Adrenal gland (tissue), 9 donors: ENCODE measurements at regions not wholly inside any gene's neighbourhood (a gene's known extent, or its start where the extent isn't known, plus 50 kb on each side); places are given as distances from the start of the nearest gene placed in this dataset.

Experiments
- DNase-seq, 7 donors: peaks; one replicate each; pipeline ENCODE4 v3.0.0-alpha.2; 2019 to 2020
- H3K27ac ChIP-seq, 5 donors: fragments of 200-600 bp; sonication (generic) in 4 of 5; 1 replicate in 3 of 5; 2 replicates in 2 of 5; pipeline versions ENCODE4 v1.5.1 to v1.8.0; 2016 to 2020; ENCODE audit warnings: mild to moderate bottlenecking in 1 of 5
- H3K27me3 ChIP-seq: fragments of 200-600 bp; 2 replicates; pipeline ENCODE4 v1.8.0; 2021
- H3K36me3 ChIP-seq, 2 donors: fragments of 200-600 bp; replicated peaks in 1 of 2; 1 replicate in 1 of 2; 2 replicates in 1 of 2; pipeline versions ENCODE4 v1.5.1 to v1.8.0; 2018 to 2022
- H3K4me1 ChIP-seq, 2 donors: fragments of 200-600 bp; replicated peaks in 1 of 2; 1 replicate in 1 of 2; 2 replicates in 1 of 2; pipeline versions ENCODE4 v1.5.1 to v1.8.0; 2018 to 2021
- H3K4me3 ChIP-seq, 4 donors: fragments of 200-600 bp; sonication (generic) in 3 of 4; one replicate each; pipeline ENCODE4 v1.5.1; 2016 to 2018
- H3K9me3 ChIP-seq, 3 donors: fragments of 200-600 bp; sonication (generic) in 1 of 3; replicated peaks in 1 of 3; 1 replicate in 2 of 3; 2 replicates in 1 of 3; pipeline versions ENCODE4 v1.5.1 to v1.8.0; 2016 to 2021
- POLR2A ChIP-seq, 2 donors: fragments of 450-650 bp; IDR thresholded peaks; one replicate each; pipeline ENCODE4 v1.6.1; 2017; ENCODE audit warnings: antibody characterized with exemption in 2 of 2, mild to moderate bottlenecking in 2 of 2, moderate library complexity in 1 of 2
- WGBS, 4 donors: extraction: QIAGEN DNeasy Blood & Tissue Kit in 2 of 4; methylation state at CpG; one replicate each; pipeline versions ENCODE4 v1.1.5 to v1.1.7; 2013 to 2017; 5-methylcytosine and 5-hydroxymethylcytosine counted together
- intact Hi-C, 2 donors: fragments of 100-400 bp; cut with DNase I; formaldehyde crosslinking; loops; one replicate each; pipeline versions ENCODE4 v1.14.1 to v1.15.0; 2022 to 2023
- TF ChIP-seq, protein P1 (sequence below), 6 experiments: fragments of 450-650 bp in 4 of 6; fragments of 200-600 bp in 2 of 6; sonication (generic) in 1 of 6; IDR thresholded peaks; 1 replicate in 5 of 6; 2 replicates in 1 of 6; pipeline versions ENCODE4 v1.5.1 to v1.8.0; 2016 to 2021; ENCODE audit warnings: antibody characterized with exemption in 6 of 6, mild to moderate bottlenecking in 2 of 6, moderate library complexity in 1 of 6
- donor health status: healthy with polysubstance abuse.
- donor health status: Bipolar disorder and iron deficiency.
- donor health status: DM: yes; HTN: yes; CAD: no.
- donor health status: DM: no; HTN: no; CAD: no.
- donor health status: DM: no; HTN: no; CAD: no.

DNA sequence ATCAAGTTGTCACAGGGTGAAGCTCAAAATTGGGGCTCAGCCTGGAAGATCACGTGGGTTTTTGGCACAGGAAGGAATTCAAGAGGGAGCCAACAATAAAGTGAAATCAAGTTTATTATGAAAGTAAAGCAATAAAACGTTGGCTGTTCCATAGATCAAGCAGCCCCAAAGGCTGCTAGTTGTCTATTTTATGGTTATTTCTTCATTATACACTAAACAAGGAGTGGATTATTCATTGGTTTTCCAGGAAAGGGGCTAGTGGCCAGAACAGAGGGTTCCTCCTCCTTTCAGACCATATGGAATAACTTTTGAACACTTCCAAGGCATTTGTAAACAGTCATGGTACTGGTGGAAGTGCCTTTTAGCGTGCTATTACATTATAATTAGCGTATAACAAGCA lies 723.5 kb upstream of the ADAMTS5 start:
- no peak for DNase-seq
- Histone ChIP-seq H3K9me3 (peaks cover 0 to 6% (median 0%) of the 10 kb centered on the region in 3 donors), H3K27me3 (no peaks in the 10 kb centered on the region), H3K27ac (no peak overlapping the region), H3K4me3 (no peak overlapping the region), H3K36me3 (no peaks in the 10 kb centered on the region), H3K4me1 (no peaks in the 10 kb centered on the region)
- TF ChIP-seq, protein P1, sequence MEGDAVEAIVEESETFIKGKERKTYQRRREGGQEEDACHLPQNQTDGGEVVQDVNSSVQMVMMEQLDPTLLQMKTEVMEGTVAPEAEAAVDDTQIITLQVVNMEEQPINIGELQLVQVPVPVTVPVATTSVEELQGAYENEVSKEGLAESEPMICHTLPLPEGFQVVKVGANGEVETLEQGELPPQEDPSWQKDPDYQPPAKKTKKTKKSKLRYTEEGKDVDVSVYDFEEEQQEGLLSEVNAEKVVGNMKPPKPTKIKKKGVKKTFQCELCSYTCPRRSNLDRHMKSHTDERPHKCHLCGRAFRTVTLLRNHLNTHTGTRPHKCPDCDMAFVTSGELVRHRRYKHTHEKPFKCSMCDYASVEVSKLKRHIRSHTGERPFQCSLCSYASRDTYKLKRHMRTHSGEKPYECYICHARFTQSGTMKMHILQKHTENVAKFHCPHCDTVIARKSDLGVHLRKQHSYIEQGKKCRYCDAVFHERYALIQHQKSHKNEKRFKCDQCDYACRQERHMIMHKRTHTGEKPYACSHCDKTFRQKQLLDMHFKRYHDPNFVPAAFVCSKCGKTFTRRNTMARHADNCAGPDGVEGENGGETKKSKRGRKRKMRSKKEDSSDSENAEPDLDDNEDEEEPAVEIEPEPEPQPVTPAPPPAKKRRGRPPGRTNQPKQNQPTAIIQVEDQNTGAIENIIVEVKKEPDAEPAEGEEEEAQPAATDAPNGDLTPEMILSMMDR (IDR thresholded peaks at IDR 0.05) = no peak
- TF ChIP-seq POLR2A (IDR thresholded peaks at IDR 0.05) = no peak
- intact Hi-C loops = loop anchor here in 1 of 2 donors (10.0 kb wide), 1 partner anchor 836 kb away; no protein-coding TSS in a partner anchor
- WGBS, 4 donors = 65 to 73% (median 71%) methylated on average over 4 of the region's 4 CpGs

- DNase-seq = no peak
These were observed 721.9 kb upstream of the ADAMTS5 start for GRCh38 chr21:27688773-27689172.

GRCh38 chr21:27683292-27683691 lies 716.4 kb upstream of the ADAMTS5 start:
- intact Hi-C loops = no loop called here
- H3K27ac ChIP-seq = no peak overlapping the region
- TF ChIP-seq, protein P1 (IDR thresholded peaks at IDR 0.05) = no peak
- TF ChIP-seq POLR2A (IDR thresholded peaks at IDR 0.05) = no peak
- DNase-seq = no peak
- H3K9me3 ChIP-seq = peaks cover 0 to 5% (median 0%) of the 10 kb centered on the region in 3 donors
- no peaks in the 10 kb centered on the region for H3K36me3 ChIP-seq
- no peaks in the 10 kb centered on the region for H3K27me3 ChIP-seq
- H3K4me3 ChIP-seq = no peak overlapping the region
- no peaks in the 10 kb centered on the region for H3K4me1 ChIP-seq
- 86 to 92% (median 90%) methylated on average over 2 of the region's 2 CpGs for WGBS, 4 donors

More at GRCh38 chr21:27688773-27689172, 721.9 kb upstream of the ADAMTS5 start:
- Histone ChIP-seq H3K36me3 (no peaks in the 10 kb centered on the region), H3K4me3 (no peak overlapping the region), H3K27ac (no peak overlapping the region), H3K27me3 (no peaks in the 10 kb centered on the region), H3K9me3 (peaks cover 0 to 6% (median 0%) of the 10 kb centered on the region in 3 donors), H3K4me1 (no peaks in the 10 kb centered on the region)
- no peak for TF ChIP-seq POLR2A (IDR thresholded peaks at IDR 0.05)
- TF ChIP-seq, protein P1 (IDR thresholded peaks at IDR 0.05) = no peak
- intact Hi-C loops = no loop called here

GRCh38 chr21:27681841-27682240 lies 715.0 kb upstream of the ADAMTS5 start:
- Histone ChIP-seq H3K27ac (no peak overlapping the region), H3K4me1 (no peaks in the 10 kb centered on the region), H3K9me3 (no peaks in the 10 kb centered on the region), H3K36me3 (no peaks in the 10 kb centered on the region), H3K27me3 (no peaks in the 10 kb centered on the region), H3K4me3 (no peak overlapping the region)
- no peak for DNase-seq
- 32 to 44% (median 34%) methylated on average over 2 of the region's 2 CpGs for WGBS, 4 donors
- TF ChIP-seq POLR2A (IDR thresholded peaks at IDR 0.05) = no peak
- TF ChIP-seq, protein P1 (IDR thresholded peaks at IDR 0.05) = no peak
- intact Hi-C loops = no loop called here
